NCI-H1048 (cell line): ENCODE measurements at regions not wholly inside any gene's neighbourhood (a gene's known extent, or its start where the extent isn't known, plus 50 kb on each side); places are given as distances from the start of the nearest gene placed in this dataset.
A peak's percentile ranks its signal among the peaks of the same experiment; 100 is the strongest.

ENCODE experiments used
- DNase-seq: peaks from one replicate; lab custom pipeline; 2025; lab: John Stamatoyannopoulos, UW

- DNase-seq = no peak
Observed at GRCh38 chr3:40817017-40817416, 292.3 kb downstream of the ZNF621 start.

- no peak for DNase-seq
Observed at GRCh38 chr3:40821315-40821714, 296.6 kb downstream of the ZNF621 start.

- DNase-seq = no peak
Observed at GRCh38 chr3:40827226-40827625, 302.5 kb downstream of the ZNF621 start.

GRCh38 chr3:40827942-40828688, 303.4 kb downstream of the ZNF621 start:
- DNase-seq = no peak

GRCh38 chr3:40828741-40829415, 304.1 kb downstream of the ZNF621 start:
- DNase-seq = no peak

- no peak for DNase-seq
Observed at GRCh38 chr3:40829876-40830275, 305.1 kb downstream of the ZNF621 start.

- no peak for DNase-seq
Observed at GRCh38 chr3:40837300-40837699, 312.5 kb downstream of the ZNF621 start.

GRCh38 chr3:40841131-40841530, 316.4 kb downstream of the ZNF621 start:
- DNase-seq = no peak

- DNase-seq = no peak
Observed at GRCh38 chr3:40841570-40842109, 316.9 kb downstream of the ZNF621 start.

- no peak for DNase-seq
Observed at GRCh38 chr3:40842714-40843113, 318.0 kb downstream of the ZNF621 start.

GRCh38 chr3:40843208-40843624, 318.5 kb downstream of the ZNF621 start:
- no peak for DNase-seq

- DNase-seq = peak; percentile 44
Observed at GRCh38 chr3:40843851-40844548, 319.2 kb downstream of the ZNF621 start.

- DNase-seq = peak; percentile 61
Observed at GRCh38 chr3:40844896-40845295, 320.1 kb downstream of the ZNF621 start.

- no peak for DNase-seq
Observed at GRCh38 chr3:40845447-40845846, 320.7 kb downstream of the ZNF621 start.

- DNase-seq = no peak
Observed at GRCh38 chr3:40845916-40846315, 321.2 kb downstream of the ZNF621 start.

GRCh38 chr3:40846451-40846850, 321.7 kb downstream of the ZNF621 start:
- no peak for DNase-seq

GRCh38 chr3:40847551-40847992, 322.8 kb downstream of the ZNF621 start:
- no peak for DNase-seq

GRCh38 chr3:40848421-40848820, 323.7 kb downstream of the ZNF621 start:
- DNase-seq = no peak

GRCh38 chr3:40850861-40851260, 326.1 kb downstream of the ZNF621 start:
- DNase-seq = no peak

GRCh38 chr3:40851836-40852235, 327.1 kb downstream of the ZNF621 start:
- no peak for DNase-seq

- DNase-seq = no peak
Observed at GRCh38 chr3:40852712-40853111, 328.0 kb downstream of the ZNF621 start.

- DNase-seq = no peak
Observed at GRCh38 chr3:40853474-40853873, 328.7 kb downstream of the ZNF621 start.

- no peak for DNase-seq
Observed at GRCh38 chr3:40855871-40856270, 331.1 kb downstream of the ZNF621 start.
